PFSK-1 (cell line): ENCODE measurements at regions not wholly inside any gene's neighbourhood (a gene's known extent, or its start where the extent isn't known, plus 50 kb on each side); places are given as distances from the start of the nearest gene placed in this dataset.

Experiments
- FOXP2 ChIP-seq: optimal IDR thresholded peaks from 2 replicates; pipeline ENCODE3; 2011; ENCODE audit warnings: borderline replicate concordance, control low read depth, inconsistent platforms; ENCODE audit not compliant: insufficient read depth; ENCODE audit errors: extremely low read length, extremely low read depth
- POLR2AphosphoS5 ChIP-seq: IDR thresholded peaks from 2 replicates; pipeline ENCODE4 v1.6.1; 2012; ENCODE audit warnings: low read depth, mild to moderate bottlenecking, control low read depth, low read length, moderate library complexity
- REST ChIP-seq, 2 experiments: IDR thresholded peaks; 2 replicates each; pipeline versions ENCODE4 v1.6.1 to v1.8.0; 2011 to 2012; ENCODE audit warnings: low read depth in 2 of 2, low read length in 2 of 2, control low read depth in 1 of 2, inconsistent platforms in 1 of 2, mild to moderate bottlenecking in 1 of 2, moderate library complexity in 1 of 2; ENCODE audit not compliant: insufficient read depth in 1 of 2
- SIN3A ChIP-seq: IDR thresholded peaks from 2 replicates; pipeline ENCODE4 v1.6.1; 2012; ENCODE audit warnings: mild to moderate bottlenecking, low read length, moderate library complexity, borderline replicate concordance; ENCODE audit not compliant: insufficient read depth
- TAF1 ChIP-seq: IDR thresholded peaks from 2 replicates; pipeline ENCODE4 v1.6.1; 2012; ENCODE audit warnings: low read length, control low read depth, borderline replicate concordance; ENCODE audit not compliant: insufficient read depth

- TF ChIP-seq TAF1 (no peak), REST (IDR thresholded peaks at IDR 0.05; ENCODE audit: insufficient read depth in 1 of 2, low read depth in 2 of 2, low read length in 2 of 2) (no peak), SIN3A (no peak), FOXP2 (no peak), POLR2AphosphoS5 (no peak)
These were observed 345.7 kb downstream of the HAPSTR1 start for GRCh38 chr16:9437115-9437514.

GRCh38 chr16:9438991-9439390 is 347.5 kb downstream of the HAPSTR1 start:
- TF ChIP-seq POLR2AphosphoS5 (no peak), SIN3A (no peak), TAF1 (no peak), FOXP2 (no peak), REST (IDR thresholded peaks at IDR 0.05; ENCODE audit: insufficient read depth in 1 of 2, low read depth in 2 of 2, low read length in 2 of 2) (no peak)

GRCh38 chr16:9441012-9441411 is 349.6 kb downstream of the HAPSTR1 start:
- no peak for TF ChIP-seq FOXP2
- no peak for TF ChIP-seq REST (IDR thresholded peaks at IDR 0.05; ENCODE audit: insufficient read depth in 1 of 2, low read depth in 2 of 2, low read length in 2 of 2)
- TF ChIP-seq SIN3A: no peak
- no peak for TF ChIP-seq POLR2AphosphoS5
- no peak for TF ChIP-seq TAF1

GRCh38 chr16:9443864-9444263 is 352.4 kb downstream of the HAPSTR1 start:
- TF ChIP-seq SIN3A (no peak), REST (IDR thresholded peaks at IDR 0.05; ENCODE audit: insufficient read depth in 1 of 2, low read depth in 2 of 2, low read length in 2 of 2) (no peak), POLR2AphosphoS5 (no peak), TAF1 (no peak), FOXP2 (no peak)
